NCI-H1694 (cell line): ENCODE measurements at regions not wholly inside any gene's neighbourhood (a gene's known extent, or its start where the extent isn't known, plus 50 kb on each side); places are given as distances from the start of the nearest gene placed in this dataset.

Experiments
- DNase-seq: peaks from one replicate; lab custom pipeline; 2025; lab: John Stamatoyannopoulos, UW

GRCh38 chr2:107383691-107384090 is 443.0 kb upstream of the RGPD4 start:
- no peak for DNase-seq

- DNase-seq = no peak
Measured at GRCh38 chr2:107384422-107384821, 442.3 kb upstream of the RGPD4 start.

GRCh38 chr2:107385921-107386320 is 440.8 kb upstream of the RGPD4 start:
- no peak for DNase-seq

- no peak for DNase-seq
Measured at GRCh38 chr2:107392241-107392704, 434.4 kb upstream of the RGPD4 start.

- no peak for DNase-seq
Measured at GRCh38 chr2:107393516-107393915, 433.2 kb upstream of the RGPD4 start.

GRCh38 chr2:107398683-107399082 is 428.0 kb upstream of the RGPD4 start:
- no peak for DNase-seq

GRCh38 chr2:107402330-107402729 is 424.4 kb upstream of the RGPD4 start:
- DNase-seq = no peak

GRCh38 chr2:107405261-107405660 is 421.4 kb upstream of the RGPD4 start:
- DNase-seq = no peak

- DNase-seq = no peak
Measured at GRCh38 chr2:107407017-107407416, 419.7 kb upstream of the RGPD4 start.

GRCh38 chr2:107407974-107408373 is 418.7 kb upstream of the RGPD4 start:
- no peak for DNase-seq

GRCh38 chr2:107411267-107411666 is 415.4 kb upstream of the RGPD4 start:
- no peak for DNase-seq

GRCh38 chr2:107412209-107412904 is 414.3 kb upstream of the RGPD4 start:
- DNase-seq = no peak

- DNase-seq = no peak
Measured at GRCh38 chr2:107412981-107413380, 413.7 kb upstream of the RGPD4 start.

GRCh38 chr2:107414376-107414775 is 412.3 kb upstream of the RGPD4 start:
- DNase-seq = no peak

GRCh38 chr2:107418708-107419107 is 408.0 kb upstream of the RGPD4 start:
- DNase-seq = no peak

GRCh38 chr2:107419191-107419590 is 407.5 kb upstream of the RGPD4 start:
- DNase-seq = no peak

GRCh38 chr2:107428781-107429180 is 397.9 kb upstream of the RGPD4 start:
- no peak for DNase-seq

- no peak for DNase-seq
Measured at GRCh38 chr2:107430006-107430405, 396.7 kb upstream of the RGPD4 start.

- DNase-seq = no peak
Measured at GRCh38 chr2:107430596-107431266, 396.0 kb upstream of the RGPD4 start.

GRCh38 chr2:107436281-107436680 is 390.4 kb upstream of the RGPD4 start:
- no peak for DNase-seq

- DNase-seq = no peak
Measured at GRCh38 chr2:107437265-107437664, 389.4 kb upstream of the RGPD4 start.

GRCh38 chr2:107437807-107438206 is 388.9 kb upstream of the RGPD4 start:
- DNase-seq = no peak

GRCh38 chr2:107448160-107448559 is 378.5 kb upstream of the RGPD4 start:
- no peak for DNase-seq

- DNase-seq = peak; percentile 84
Measured at GRCh38 chr2:107461301-107461700, 365.4 kb upstream of the RGPD4 start.
